OCI-LY3 (cell line): ENCODE measurements at regions not wholly inside any gene's neighbourhood (a gene's known extent, or its start where the extent isn't known, plus 50 kb on each side); places are given as distances from the start of the nearest gene placed in this dataset.
A peak's percentile ranks its signal among the peaks of the same experiment; 100 is the strongest.

Source experiments
- EZH2phosphoT487 ChIP-seq: fragments of 200-600 bp; shearing (Covaris generic); IDR thresholded peaks from 2 replicates; pipeline ENCODE4 v1.6.1; 2018; ENCODE audit warnings: antibody characterized with exemption, mixed run types, low read depth
- TF ChIP-seq, protein P1 (sequence below): fragments of 200-600, 300-600 bp; sonication (generic); IDR thresholded peaks from 2 replicates; pipeline ENCODE4 v1.5.1; 2014; ENCODE audit warnings: antibody characterized with exemption, low read length, low read depth

DNA sequence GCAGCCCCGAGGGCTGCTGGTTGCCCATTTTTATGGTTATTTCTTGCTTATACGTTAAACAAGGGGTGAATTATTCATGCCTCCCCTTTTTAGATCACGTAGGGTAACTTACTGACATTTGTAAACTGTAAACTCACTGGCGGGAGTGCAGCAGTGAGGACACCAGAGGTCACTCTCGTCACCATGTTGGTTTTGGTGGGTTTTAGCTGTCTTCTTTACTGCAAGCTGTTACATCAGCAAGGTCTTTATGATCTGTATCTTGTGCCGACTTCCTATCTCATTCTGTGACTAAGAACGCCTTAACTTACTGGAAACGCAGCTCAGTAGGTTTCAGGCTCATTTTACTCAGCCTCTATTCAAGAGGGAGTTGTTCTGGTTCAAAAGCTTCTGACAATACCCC lies 155.0 kb upstream of the PRDM9 start:
- TF ChIP-seq, protein P1, sequence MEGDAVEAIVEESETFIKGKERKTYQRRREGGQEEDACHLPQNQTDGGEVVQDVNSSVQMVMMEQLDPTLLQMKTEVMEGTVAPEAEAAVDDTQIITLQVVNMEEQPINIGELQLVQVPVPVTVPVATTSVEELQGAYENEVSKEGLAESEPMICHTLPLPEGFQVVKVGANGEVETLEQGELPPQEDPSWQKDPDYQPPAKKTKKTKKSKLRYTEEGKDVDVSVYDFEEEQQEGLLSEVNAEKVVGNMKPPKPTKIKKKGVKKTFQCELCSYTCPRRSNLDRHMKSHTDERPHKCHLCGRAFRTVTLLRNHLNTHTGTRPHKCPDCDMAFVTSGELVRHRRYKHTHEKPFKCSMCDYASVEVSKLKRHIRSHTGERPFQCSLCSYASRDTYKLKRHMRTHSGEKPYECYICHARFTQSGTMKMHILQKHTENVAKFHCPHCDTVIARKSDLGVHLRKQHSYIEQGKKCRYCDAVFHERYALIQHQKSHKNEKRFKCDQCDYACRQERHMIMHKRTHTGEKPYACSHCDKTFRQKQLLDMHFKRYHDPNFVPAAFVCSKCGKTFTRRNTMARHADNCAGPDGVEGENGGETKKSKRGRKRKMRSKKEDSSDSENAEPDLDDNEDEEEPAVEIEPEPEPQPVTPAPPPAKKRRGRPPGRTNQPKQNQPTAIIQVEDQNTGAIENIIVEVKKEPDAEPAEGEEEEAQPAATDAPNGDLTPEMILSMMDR: peak; percentile 57
- no peak for TF ChIP-seq EZH2phosphoT487
